ENCODE measurements at regions not wholly inside any gene's neighbourhood (a gene's known extent, or its start where the extent isn't known, plus 50 kb on each side); places are given as distances from the start of the nearest gene placed in this dataset.

GRCh38 chr11:16484434-16484833 is 128.1 kb upstream of the SOX6 start:
- no peaks in the 10 kb centered on the region for H3K9me2 ChIP-seq (replicated peaks; ENCODE audit: low read depth, low read length)
- H3K9ac ChIP-seq (ENCODE audit: low read depth, low read length, poor library complexity, severe bottlenecking) = no peak overlapping the region
- H3K9me3 ChIP-seq (ENCODE audit: insufficient read depth, low read depth, low read length) = no peaks in the 10 kb centered on the region
- H3K36me3 ChIP-seq (ENCODE audit: insufficient read depth, low read length) = no peaks in the 10 kb centered on the region
- H3F3A ChIP-seq (ENCODE audit: low read depth) = no peaks in the 10 kb centered on the region
- no peak overlapping the region for H3K4me2 ChIP-seq (ENCODE audit: low read depth, low read length, poor library complexity, severe bottlenecking)
- H2AFZ ChIP-seq (ENCODE audit: low read length) = no peak overlapping the region
- H4K20me1 ChIP-seq (ENCODE audit: insufficient read depth, low read length, poor library complexity, severe bottlenecking) = no peaks in the 10 kb centered on the region
- TF ChIP-seq EZH2phosphoT487 (IDR thresholded peaks at IDR 0.05; ENCODE audit: borderline replicate concordance) = no peak
- no peak for TF ChIP-seq CTCF (conservative IDR thresholded peaks at IDR 0.05; ENCODE audit: low read length)
- no peaks in the 10 kb centered on the region for H3K4me1 ChIP-seq (ENCODE audit: insufficient read depth, low read length, poor library complexity, severe bottlenecking)
- H3K4me3 ChIP-seq (ENCODE audit: low read length, poor library complexity, severe bottlenecking) = no peak overlapping the region
- H3K27me3 ChIP-seq (ENCODE audit: insufficient read depth, low read length, poor library complexity, severe bottlenecking) = no peaks in the 10 kb centered on the region
- H3K79me2 ChIP-seq (ENCODE audit: insufficient read depth, low read length) = no peaks in the 10 kb centered on the region

GRCh38 chr11:16474659-16475058 is 118.3 kb upstream of the SOX6 start:
- Histone ChIP-seq H3K9me2 (replicated peaks; ENCODE audit: low read depth, low read length) (no peaks in the 10 kb centered on the region), H4K20me1 (ENCODE audit: insufficient read depth, low read length, poor library complexity, severe bottlenecking) (no peaks in the 10 kb centered on the region), H3K9ac (ENCODE audit: low read depth, low read length, poor library complexity, severe bottlenecking) (no peak overlapping the region), H3K9me3 (ENCODE audit: insufficient read depth, low read depth, low read length) (no peaks in the 10 kb centered on the region), H3K27me3 (ENCODE audit: insufficient read depth, low read length, poor library complexity, severe bottlenecking) (no peaks in the 10 kb centered on the region), H3K36me3 (ENCODE audit: insufficient read depth, low read length) (no peaks in the 10 kb centered on the region), H3K79me2 (ENCODE audit: insufficient read depth, low read length) (no peaks in the 10 kb centered on the region), H3F3A (ENCODE audit: low read depth) (no peaks in the 10 kb centered on the region), H2AFZ (ENCODE audit: low read length) (no peak overlapping the region), H3K4me2 (ENCODE audit: low read depth, low read length, poor library complexity, severe bottlenecking) (no peak overlapping the region), H3K4me3 (ENCODE audit: low read length, poor library complexity, severe bottlenecking) (no peak overlapping the region), H3K4me1 (ENCODE audit: insufficient read depth, low read length, poor library complexity, severe bottlenecking) (no peaks in the 10 kb centered on the region)
- TF ChIP-seq CTCF (conservative IDR thresholded peaks at IDR 0.05; ENCODE audit: low read length) (no peak), EZH2phosphoT487 (IDR thresholded peaks at IDR 0.05; ENCODE audit: borderline replicate concordance) (no peak)

GRCh38 chr11:16469968-16470367 is 113.6 kb upstream of the SOX6 start:
- H3K9me2 ChIP-seq (replicated peaks; ENCODE audit: low read depth, low read length) = no peaks in the 10 kb centered on the region
- H3K4me2 ChIP-seq (ENCODE audit: low read depth, low read length, poor library complexity, severe bottlenecking) = no peak overlapping the region
- H3K9me3 ChIP-seq (ENCODE audit: insufficient read depth, low read depth, low read length) = no peaks in the 10 kb centered on the region
- H3K79me2 ChIP-seq (ENCODE audit: insufficient read depth, low read length) = no peaks in the 10 kb centered on the region
- TF ChIP-seq CTCF (conservative IDR thresholded peaks at IDR 0.05; ENCODE audit: low read length) (no peak), EZH2phosphoT487 (IDR thresholded peaks at IDR 0.05; ENCODE audit: borderline replicate concordance) (no peak)
- no peaks in the 10 kb centered on the region for H3K27me3 ChIP-seq (ENCODE audit: insufficient read depth, low read length, poor library complexity, severe bottlenecking)
- no peaks in the 10 kb centered on the region for H3K36me3 ChIP-seq (ENCODE audit: insufficient read depth, low read length)
- no peaks in the 10 kb centered on the region for H3F3A ChIP-seq (ENCODE audit: low read depth)
- no peak overlapping the region for H3K4me3 ChIP-seq (ENCODE audit: low read length, poor library complexity, severe bottlenecking)
- H2AFZ ChIP-seq (ENCODE audit: low read length) = no peak overlapping the region
- no peak overlapping the region for H3K9ac ChIP-seq (ENCODE audit: low read depth, low read length, poor library complexity, severe bottlenecking)
- no peaks in the 10 kb centered on the region for H4K20me1 ChIP-seq (ENCODE audit: insufficient read depth, low read length, poor library complexity, severe bottlenecking)
- H3K4me1 ChIP-seq (ENCODE audit: insufficient read depth, low read length, poor library complexity, severe bottlenecking) = no peaks in the 10 kb centered on the region

All from Loucy (cell line).